K562 (cell line): ENCODE measurements at regions not wholly inside any gene's neighbourhood (a gene's known extent, or its start where the extent isn't known, plus 50 kb on each side); places are given as distances from the start of the nearest gene placed in this dataset.

Source experiments
- CREB1 ChIP-seq, 2 experiments: sonication (generic) in 1 of 2; formaldehyde crosslinking in 1 of 2; IDR thresholded peaks; 2 replicates each; pipeline versions ENCODE4 v1.6.1 to v1.8.0; 2012 to 2022; ENCODE audit warnings: inconsistent platforms in 1 of 2, mild to moderate bottlenecking in 1 of 2, missing genetic modification reagents in 1 of 2, moderate library complexity in 1 of 2
- CTCF ChIP-seq, 3 experiments: IDR thresholded peaks in 2 of 3; conservative IDR thresholded peaks in 1 of 3; 2 replicates each; pipeline ENCODE4 v1.5.1; 2011 to 2012; ENCODE audit warnings: low read length in 3 of 3, mild to moderate bottlenecking in 3 of 3, control low read depth in 2 of 3, improper control_type of control experiment in 1 of 3, inconsistent platforms in 1 of 3, low read depth in 1 of 3, mixed read lengths in 1 of 3, moderate library complexity in 1 of 3; ENCODE audit not compliant: insufficient read depth in 2 of 3
- E2F8 ChIP-seq: fragments of 450-650 bp; IDR thresholded peaks from 2 replicates; pipeline ENCODE4 v1.7.1; 2018; ENCODE audit warnings: mild to moderate bottlenecking, low read depth; ENCODE audit not compliant: partially characterized antibody
- MEF2D ChIP-seq: conservative IDR thresholded peaks from 2 replicates; pipeline ENCODE4 v1.6.1; 2016; ENCODE audit warnings: low read depth, missing genetic modification characterization, missing compliant biosample characterization
- PKNOX1 ChIP-seq: fragments of 450-650 bp; IDR thresholded peaks from 2 replicates; pipeline ENCODE4 v1.6.1; 2016
- POLR2A ChIP-seq: fragments of 450-650 bp; conservative IDR thresholded peaks from 2 replicates; pipeline ENCODE4 v1.6.1; 2016
- POLR2AphosphoS5 ChIP-seq: IDR thresholded peaks from 2 replicates; pipeline ENCODE4 v1.6.1; 2011; ENCODE audit warnings: mild to moderate bottlenecking, low read depth, low read length, moderate library complexity; ENCODE audit not compliant: control insufficient read depth, insufficient read depth
- SMC3 ChIP-seq: conservative IDR thresholded peaks from 2 replicates; pipeline ENCODE4 v1.6.1; 2011; ENCODE audit warnings: low read depth, low read length, improper control_type of control experiment; ENCODE audit not compliant: insufficient read depth
- SRSF7 ChIP-seq: fragments of 200-400 bp; formaldehyde crosslinking; optimal IDR thresholded peaks from 2 replicates; pipeline ENCODE3; 2017; ENCODE audit warnings: mild to moderate bottlenecking, low read depth, low read length
- ZBTB43 ChIP-seq: sonication (generic); formaldehyde crosslinking; IDR thresholded peaks from 2 replicates; pipeline ENCODE4 v1.8.0; 2023; ENCODE audit warnings: mild to moderate bottlenecking, missing genetic modification reagents
- ZNF76 ChIP-seq: fragments of 250-450 bp; sonication (Bioruptor Pico); IDR thresholded peaks from 2 replicates; pipeline ENCODE4 v1.4.0; 2020; ENCODE audit warnings: mild to moderate bottlenecking, moderate library complexity, borderline replicate concordance

GRCh38 chr11:42901084-42901483 is 410.7 kb upstream of the API5 start:
- TF ChIP-seq POLR2A (no peak), CTCF (IDR thresholded peaks at IDR 0.05 in 2 of 3, conservative IDR thresholded peaks at IDR 0.05 in 1 of 3; ENCODE audit: insufficient read depth in 2 of 3, low read depth in 1 of 3, low read length in 3 of 3) (no peak), E2F8 (no peak), POLR2AphosphoS5 (no peak), ZBTB43 (no peak), SRSF7 (no peak), PKNOX1 (no peak), SMC3 (no peak), ZNF76 (no peak), CREB1 (IDR thresholded peaks at IDR 0.05) (no peak), CREB1 (CRISPR knock-in tag; IDR thresholded peaks at IDR 0.05) (no peak), MEF2D (no peak)
